ENCODE measurements at regions not wholly inside any gene's neighbourhood (a gene's known extent, or its start where the extent isn't known, plus 50 kb on each side); places are given as distances from the start of the nearest gene placed in this dataset.
"Not testable (repeated sequence)": the region's sequence is repeated elsewhere in the genome, so short reads cannot be mapped to it uniquely, and the experiment has no call there.

GRCh38 chr5:52156809-52157208 is 630.9 kb upstream of the ITGA1 start:
- DNase-seq (ENCODE audit: low read depth) = not testable (repeated sequence)

GRCh38 chr5:52165806-52166205 is 621.9 kb upstream of the ITGA1 start:
- DNase-seq (ENCODE audit: low read depth) = not testable (repeated sequence)

- no peak for DNase-seq (ENCODE audit: low read depth)
Measured at GRCh38 chr5:52173133-52173532, 614.6 kb upstream of the ITGA1 start.

- DNase-seq (ENCODE audit: low read depth) = no peak
Measured at GRCh38 chr5:52177193-52177592, 610.5 kb upstream of the ITGA1 start.

- DNase-seq (ENCODE audit: low read depth) = no peak
Measured at GRCh38 chr5:52181403-52181802, 606.3 kb upstream of the ITGA1 start.

- no peak for DNase-seq (ENCODE audit: low read depth)
Measured at GRCh38 chr5:52190737-52191136, 597.0 kb upstream of the ITGA1 start.

GRCh38 chr5:52199833-52200232 is 587.9 kb upstream of the ITGA1 start:
- no peak for DNase-seq (ENCODE audit: low read depth)

- DNase-seq (ENCODE audit: low read depth) = no peak
Measured at GRCh38 chr5:52202256-52202655, 585.5 kb upstream of the ITGA1 start.

- no peak for DNase-seq (ENCODE audit: low read depth)
Measured at GRCh38 chr5:52204310-52204709, 583.4 kb upstream of the ITGA1 start.
